ENCODE measurements at regions not wholly inside any gene's neighbourhood (a gene's known extent, or its start where the extent isn't known, plus 50 kb on each side); places are given as distances from the start of the nearest gene placed in this dataset.

DNA sequence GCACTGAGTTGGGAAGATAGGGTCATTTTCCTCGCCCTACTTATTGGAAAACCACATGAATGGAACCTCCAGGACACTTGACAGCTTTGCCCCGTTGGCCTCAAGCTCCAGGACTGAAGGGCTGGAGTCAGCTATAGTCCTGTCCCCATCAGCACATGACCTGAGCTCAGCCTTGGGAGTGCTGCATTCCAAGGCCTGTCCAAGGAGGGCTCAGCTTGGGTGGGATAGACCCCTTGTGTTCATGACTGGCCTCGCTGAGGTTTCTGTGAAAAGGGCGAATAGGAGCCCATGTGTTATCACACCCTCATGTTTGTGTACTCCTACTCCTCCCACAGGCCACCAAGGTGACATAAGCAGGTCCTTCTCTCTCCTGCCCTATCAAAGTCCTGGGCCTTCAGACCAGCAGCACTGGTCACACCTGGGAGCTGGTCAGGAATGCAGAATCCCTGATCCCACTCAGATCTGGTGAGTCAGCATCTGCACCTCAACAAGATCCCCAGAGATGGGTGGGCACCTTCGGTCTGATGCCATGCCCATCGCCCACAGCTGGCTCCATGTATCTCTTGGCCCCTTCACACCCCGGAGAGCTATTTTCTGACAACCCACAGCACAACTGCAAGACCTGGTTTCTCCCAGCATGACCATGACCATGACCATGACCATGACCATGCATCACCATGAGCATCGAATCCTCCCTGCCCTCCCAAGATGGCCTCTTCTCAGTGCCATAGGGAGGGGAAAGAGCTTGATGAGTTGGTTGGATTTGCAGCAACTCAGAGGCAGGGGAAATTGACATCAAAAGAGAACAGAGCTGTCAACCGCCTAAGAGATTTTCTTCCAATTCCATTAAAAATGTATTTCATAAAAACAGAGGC lies 83.0 kb upstream of the RAB6C start:
- FAIRE-seq: no peak

DNA sequence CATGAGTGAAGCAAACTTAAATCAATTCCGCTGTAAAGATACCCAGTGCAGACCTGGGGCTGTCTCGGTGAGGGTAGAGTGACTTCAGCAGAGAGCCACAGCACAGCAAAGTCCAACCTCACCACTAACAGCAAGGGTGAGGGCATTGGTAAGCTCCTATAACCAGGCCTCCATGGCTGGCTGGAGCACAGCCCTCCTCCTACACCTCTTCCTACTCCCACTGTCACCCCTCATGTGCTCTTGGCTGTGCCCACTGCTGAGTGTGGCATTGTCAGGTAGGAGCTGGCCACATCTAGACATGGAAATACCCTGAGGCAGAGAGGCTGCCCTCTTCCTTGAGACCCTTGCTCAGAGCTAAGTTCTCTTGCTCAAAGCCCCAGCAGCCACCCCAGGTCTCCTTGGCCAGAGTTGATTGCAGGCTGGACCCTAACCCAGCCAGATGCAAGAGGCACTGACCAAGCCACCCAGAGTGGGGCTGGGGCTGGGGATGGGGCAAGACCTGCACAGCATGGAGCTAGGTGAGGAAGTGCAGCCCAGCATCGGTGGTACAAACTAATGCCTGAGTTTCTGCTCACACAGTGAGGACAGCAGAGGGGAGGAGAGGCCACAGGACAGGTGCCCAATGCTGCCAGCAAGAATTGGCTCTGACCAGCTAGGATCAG lies 77.6 kb upstream of the RAB6C start:
- no peak for FAIRE-seq

DNA sequence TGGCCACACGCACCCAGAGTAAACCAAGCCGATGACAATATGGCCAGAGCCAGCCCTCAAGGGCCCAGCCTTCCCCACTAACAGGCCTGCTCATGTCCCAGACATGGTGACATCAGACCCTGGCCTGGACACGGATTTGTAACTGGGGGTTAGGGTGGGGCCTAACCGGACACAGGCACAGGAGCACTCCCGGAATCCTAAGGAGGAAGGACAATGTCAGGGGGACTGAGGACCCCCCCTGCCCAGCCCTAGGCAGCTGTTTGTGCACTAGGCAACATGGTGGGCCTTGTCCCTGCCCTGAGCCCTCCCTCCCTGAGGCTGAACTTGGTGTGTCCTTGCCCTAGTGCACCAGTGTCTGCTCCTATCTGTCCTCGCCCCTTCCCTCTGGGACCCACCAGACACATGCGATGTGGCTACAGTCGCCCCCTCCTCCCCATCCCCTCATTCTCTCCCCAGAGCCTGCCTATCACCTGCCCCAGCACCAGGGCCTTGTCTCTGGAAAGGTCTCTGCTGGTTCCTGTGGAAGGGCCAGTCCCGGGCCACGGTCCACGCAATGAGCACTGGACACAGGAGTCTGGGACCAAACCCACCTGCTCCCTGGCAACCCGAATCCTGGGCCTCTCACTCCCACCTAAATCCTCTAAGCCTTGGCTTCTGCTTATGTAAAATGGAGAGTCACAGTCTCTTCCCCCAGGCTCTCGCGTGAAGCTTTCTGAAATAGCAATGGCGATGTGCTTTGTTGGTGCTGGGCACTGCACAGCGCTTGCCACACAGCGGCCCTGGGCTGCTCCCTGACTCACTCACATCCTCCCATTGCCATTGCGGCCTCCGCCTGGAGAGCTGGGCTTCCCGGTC lies 76.5 kb upstream of the RAB6C start:
- no peak for FAIRE-seq

DNA sequence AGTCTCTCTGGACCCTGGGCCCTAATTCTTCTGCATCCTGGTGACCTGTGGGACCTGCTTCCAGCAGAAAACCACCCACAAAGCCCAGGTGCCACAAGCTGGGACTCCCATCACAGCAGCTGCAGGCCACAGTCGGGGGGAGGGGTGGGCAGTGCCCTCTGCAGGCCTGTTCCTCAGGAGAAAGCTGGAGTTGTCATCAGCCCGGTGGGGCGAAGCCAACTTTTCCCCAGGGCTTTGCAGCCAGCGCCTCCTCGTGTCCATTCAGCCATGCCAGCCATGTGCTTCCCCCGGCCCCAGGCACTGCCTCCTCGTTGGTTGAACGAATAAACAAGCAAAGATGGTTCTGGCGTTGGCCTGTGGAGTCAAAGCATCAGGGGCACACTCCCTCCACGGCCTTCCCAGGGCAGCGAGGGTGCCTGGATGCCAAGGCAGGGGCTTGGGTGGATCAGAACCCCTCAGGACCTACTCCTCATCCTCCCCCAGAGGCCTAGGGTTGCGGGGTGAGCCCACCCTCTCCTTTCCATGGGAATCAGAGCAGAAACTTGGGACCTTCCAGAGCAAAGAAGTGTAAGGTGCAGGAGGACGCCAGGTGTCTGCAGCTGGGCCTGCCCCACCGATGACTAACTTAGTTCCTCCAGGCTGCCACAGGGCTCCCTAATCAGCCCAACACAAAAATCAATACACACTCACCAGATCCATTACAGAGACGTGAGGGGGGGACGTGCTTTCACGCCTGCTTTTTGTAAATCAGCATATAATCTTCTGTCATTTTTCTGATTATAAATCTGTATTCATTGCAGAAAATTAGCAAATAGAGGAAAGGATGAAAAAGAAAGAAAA lies 75.7 kb upstream of the RAB6C start:
- FAIRE-seq: no peak

DNA sequence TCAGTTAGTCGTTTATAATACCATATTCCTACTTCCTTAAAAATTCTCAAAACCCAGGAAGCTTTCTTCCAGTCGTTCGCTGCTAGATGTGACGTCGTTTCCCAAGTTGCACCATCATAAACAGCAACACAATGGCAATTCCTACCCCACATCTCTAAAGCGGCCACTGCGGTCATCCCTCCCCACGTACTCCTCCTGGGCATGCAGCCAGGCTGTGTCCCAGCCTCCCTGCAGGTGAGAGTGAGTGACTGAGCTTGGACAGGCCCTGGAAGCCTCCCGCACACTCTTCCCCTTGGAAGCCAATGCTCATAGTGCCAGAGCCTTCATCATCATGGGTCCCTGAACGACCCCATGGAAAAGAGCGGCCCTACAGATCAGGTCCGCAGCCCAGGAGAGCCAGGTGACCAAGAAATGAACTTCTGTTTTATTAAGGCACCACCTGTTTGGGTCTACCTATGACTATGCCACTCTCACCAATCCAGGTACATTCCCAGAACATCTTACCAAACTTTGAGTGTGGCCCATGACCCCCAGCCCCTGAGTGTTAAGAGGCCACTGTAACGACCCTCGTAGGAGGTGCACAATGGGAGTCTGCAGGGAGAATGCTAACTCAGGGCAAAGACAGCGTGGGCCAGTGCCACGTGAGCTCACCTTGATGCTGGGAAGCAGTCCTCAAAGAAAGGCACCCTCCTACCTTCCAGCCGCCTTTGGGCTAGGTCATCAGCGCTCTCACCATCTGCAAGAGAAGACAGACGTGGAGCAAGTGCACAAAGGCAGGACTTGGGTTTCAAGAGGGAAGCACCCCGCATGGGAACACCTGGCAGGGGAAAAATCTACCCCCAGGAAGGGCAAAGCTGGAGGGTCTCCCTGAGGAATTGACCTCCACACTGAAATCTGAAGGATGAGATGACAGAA lies 74.7 kb upstream of the RAB6C start:
- no peak for FAIRE-seq

DNA sequence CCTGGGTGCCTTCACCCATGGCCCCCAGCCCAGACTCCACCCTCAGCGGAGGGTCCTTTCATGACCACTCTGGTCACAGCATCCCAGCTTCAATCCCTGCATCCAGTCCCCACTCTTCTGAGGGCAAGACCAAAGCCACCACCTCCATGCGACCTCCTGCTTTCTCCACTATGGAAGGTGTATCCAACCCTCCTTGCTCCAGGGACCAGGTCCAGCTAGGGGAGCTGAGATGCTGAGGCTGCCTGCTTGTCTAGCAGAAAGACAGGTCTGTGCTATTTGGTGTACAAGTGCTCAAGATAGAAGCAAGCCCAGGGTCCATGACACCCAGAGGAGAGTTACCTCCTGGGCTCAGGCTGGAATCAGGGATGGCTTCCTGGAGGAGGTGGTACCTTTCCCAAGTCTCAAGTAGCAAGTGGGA lies 73.8 kb upstream of the RAB6C start:
- no peak for FAIRE-seq

DNA sequence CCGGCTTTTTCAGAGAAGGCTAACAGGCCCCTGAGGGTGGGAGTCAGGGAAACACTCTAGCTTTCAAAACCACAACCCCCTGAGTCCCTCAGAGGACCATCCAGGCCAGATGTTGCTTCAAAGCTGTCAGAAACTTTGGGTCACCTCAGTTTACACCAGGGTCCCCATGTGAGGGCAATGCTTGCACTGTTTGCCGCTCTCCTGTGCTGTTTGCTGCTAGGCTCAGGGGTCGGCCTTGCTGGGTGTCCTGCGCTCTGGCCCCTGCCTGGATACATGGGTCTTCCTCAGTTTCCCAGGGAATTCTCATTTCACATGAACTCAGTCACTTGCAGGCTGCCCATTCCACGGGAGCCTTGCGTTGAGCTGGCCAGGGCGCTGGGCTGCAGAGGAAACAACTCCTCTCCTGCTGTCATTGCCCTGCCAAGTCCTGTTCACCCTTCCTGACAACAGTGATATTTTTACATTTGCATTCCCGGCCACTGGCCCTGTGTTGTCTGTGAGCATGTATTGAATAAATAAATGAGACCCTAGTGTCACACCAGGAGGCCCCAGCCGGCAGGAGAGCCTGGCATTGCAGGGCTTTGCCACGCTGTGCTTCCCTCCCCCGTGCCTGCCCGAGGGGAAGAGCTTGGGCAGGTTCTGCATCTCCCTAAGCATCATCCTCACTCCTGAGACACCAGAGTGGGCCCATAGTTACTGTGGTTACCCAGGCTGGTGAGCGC lies 73.2 kb upstream of the RAB6C start:
- FAIRE-seq: no peak

DNA sequence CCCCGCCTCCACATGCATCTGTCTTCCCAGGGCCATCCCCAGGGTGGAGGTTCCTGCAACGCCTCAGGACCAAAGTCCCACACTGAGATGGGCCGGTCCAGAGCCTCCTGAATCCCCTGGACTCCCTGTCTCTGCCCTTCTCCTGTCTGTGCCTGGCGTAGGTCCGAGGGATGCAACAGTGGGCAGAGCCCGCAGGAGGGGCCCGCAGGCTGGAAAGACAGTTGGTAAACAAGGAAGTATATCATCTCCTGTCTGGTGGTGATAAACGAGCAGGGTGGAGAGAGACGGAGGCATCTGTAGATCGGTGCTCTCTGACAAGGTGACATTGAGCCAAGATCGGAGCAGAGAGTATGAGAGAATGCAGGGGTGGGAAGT lies 72.6 kb upstream of the RAB6C start:
- FAIRE-seq: no peak

DNA sequence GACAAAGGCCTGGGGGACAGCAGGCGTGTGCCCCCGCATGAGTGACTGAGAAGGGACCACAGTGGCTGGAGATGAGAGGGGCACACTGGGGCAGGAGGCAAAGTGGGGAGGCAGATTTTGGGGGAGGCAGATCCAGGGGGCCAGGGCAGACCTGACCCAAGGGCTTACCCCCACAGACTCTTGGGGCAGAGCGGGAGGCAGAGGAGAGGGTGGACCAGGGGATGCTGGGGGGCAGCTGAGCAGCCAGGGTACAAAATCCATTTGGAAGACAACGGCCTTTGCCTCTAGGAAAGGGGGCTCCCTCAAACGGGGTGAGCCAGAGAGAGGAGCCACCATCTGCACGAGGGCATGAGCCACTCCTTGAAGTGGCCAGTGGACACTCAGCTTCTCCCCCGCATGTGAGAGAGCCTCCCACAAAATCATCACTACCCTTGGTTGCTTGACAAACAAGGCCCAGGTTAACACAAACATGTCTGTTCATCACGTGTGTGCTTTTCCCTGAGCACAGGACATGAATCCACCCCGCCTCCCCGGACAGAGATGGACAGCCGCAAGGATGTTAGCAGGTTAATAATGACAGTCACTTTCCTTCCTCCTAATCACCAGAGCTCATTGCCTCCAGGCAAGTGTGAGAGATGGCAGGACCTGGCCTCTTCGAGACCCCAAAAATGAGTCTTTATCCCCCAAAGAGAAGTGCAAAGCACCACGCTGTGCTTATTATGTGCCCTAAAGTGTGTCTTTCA lies 72.0 kb upstream of the RAB6C start:
- FAIRE-seq: no peak

DNA sequence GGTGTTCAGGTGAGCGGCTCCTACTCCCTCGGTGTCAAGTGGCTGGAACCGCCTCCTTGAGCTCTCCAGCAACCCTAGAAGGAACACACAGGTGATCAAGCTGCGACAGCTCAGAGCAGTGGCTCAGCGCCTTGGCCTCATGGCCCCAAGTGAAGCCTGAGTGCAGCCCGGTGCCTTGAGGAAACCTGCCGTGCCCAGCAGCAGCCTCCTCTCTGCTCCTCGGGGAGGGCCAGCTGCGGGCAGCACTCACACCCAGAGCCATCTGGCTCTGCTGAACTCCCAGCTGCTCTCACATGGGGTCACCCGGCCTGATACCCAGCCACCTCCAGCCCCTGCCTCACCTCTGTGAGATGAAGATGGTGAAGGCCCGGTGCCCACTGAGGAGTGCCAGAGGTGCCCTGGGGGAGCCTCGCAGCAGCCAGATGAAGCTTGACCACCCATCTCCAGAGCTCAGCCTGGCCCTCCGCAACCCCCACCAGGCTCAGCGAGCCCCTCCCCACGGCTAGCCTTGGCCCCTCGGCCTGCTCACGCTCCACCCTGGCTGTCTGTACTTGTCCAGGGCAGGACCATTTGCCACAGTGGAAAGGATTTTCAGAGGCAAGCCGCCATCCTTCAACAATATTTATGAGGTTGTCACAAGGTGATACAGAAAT lies 70.6 kb upstream of the RAB6C start:
- no peak for FAIRE-seq

DNA sequence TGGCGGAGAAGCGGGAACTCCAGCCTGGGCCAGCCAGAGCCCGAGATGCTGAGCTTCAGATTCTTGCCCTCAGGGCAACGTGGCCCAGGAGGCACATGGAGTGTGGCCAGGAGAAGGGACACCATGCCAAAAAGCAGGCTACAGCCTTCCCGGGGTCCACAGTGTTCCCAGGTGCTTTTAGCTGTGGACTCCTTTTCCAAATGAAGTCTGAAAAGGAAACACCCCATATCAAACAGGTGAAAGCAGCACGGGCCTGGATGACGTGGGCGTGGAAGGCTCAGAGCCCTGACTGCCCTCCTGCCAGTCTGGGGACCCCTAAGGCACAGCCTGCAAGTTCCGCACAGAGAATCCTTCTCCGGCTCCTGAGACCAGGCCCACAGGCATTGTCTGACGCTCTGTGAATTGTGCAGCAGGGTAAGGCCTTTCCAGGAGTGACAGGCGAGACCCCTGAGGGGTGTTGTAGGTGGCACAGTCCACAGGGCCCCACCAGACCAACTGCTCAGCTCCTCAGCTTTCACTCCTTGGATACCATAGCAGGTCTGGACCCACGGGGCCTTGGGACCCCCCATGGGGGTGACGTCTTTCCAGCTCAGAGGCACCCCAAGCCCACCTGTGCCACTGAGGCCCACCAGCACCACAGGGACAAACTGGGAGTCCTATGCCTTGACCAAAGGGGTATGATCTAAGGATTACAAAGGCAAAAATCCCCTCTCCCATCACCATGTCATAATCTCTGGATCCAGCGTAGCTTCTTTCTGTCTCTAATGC lies 69.6 kb upstream of the RAB6C start:
- FAIRE-seq: no peak

DNA sequence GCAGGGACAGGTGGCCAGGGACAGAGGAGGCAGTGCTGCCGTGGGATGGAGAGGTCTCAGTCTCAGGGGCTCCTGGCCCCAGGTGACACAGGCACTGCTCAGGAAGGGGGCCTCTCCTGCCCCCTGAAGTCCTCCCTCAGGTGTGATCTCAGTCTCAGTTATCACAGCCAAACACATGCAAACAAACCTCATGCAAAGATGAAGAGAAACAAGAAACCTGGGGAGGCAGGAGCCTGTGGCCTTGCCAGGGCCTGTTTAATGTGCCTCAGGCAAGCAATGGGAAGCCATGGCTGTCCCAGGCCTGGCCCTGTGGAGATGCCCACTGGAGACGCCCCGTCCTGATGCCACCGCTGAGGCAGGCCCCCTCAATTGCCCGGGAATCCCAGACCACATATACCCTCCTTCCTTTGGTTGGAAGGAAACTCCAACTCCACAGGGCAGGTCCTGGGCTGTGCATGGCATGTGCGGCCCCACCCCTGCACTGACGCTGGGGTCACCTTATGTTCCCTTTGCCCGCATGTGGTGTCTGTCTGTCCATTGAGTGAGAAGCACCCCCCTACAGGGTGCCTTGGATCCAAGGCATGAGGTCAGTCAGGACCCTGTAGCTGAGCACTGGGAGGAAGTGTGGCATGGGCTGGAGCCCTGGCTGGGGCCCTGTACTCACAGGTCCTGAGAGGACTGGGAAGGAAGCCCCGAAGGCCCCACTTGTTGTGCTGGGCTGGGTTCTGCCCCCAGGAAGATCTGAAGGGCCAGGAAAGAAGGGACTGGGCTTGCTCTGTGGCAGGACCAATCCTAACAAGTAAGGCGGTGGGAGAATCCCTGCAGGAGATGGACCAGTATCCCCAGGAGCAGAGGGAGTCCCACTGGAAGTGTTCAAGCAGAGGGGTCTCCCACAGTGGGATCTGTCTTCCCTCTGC lies 68.8 kb upstream of the RAB6C start:
- no peak for FAIRE-seq

DNA sequence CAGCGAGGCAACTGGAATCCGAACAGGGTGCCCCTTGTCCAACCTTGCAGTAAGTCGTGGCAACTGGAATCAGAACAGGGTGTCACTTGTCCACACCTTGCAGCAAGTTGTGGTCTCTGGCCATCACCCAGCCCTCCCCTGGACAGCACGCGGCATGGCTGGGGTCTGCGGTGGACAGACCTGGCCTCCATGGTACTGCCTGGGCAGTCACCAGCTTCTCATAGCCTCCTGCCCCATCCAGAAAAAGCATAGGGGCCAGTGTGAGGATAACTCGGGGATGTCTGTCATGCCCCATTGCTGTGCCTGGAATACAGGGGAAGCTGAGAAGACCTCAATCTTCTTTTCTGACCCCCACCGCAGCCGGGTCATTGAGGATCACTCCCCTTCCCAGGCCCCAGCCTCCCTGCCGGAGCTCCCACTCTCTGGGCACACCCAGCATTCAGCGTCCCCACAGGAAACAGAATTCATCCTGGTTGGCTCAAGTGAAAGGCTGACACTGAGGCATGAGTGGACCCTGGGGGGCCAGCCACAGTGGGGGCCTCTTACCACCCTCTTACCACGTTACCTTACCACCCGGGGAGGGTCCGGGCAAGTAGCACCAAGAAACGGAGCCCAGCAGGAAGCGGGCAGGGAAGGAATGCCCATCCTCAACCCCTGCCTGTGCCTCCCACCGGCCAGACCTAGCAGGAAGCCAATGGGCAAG lies 68.0 kb upstream of the RAB6C start:
- FAIRE-seq: no peak

DNA sequence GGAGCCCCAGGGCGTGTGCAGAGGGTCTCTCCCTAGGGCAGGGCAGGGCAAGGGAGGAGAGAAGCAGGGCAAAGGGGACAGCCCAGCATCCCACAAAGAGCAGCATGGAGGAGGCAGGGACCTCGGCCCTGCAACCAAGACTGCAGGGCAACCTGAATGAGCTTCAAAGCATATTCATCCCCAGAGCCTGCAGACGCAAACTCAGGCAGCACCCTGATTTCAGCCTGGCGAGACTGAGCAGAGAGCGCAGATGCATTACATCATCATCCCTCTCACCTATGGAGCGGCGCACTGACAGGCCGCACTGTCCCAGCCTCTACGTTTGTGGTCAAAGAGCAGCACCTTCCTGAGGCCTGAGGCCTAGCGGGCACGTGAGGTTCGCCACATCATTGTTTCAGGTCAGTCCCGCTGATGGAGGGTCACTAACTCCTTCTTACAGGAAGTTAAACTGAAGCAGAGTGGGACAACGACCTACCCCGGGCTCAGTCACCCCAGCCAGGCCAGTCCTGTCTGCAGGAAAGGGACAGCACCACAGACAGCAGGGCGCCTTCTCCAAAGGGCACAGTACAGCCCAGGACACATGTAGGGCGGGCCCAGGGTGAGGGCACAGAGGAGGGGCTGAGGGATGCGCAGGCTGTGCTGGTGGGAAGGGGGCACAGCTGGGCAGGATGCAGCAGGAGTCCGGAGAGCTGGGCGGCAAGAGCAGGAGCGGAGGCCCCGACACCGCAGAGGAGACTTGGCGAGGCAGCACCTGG lies 67.2 kb upstream of the RAB6C start:
- no peak for FAIRE-seq

DNA sequence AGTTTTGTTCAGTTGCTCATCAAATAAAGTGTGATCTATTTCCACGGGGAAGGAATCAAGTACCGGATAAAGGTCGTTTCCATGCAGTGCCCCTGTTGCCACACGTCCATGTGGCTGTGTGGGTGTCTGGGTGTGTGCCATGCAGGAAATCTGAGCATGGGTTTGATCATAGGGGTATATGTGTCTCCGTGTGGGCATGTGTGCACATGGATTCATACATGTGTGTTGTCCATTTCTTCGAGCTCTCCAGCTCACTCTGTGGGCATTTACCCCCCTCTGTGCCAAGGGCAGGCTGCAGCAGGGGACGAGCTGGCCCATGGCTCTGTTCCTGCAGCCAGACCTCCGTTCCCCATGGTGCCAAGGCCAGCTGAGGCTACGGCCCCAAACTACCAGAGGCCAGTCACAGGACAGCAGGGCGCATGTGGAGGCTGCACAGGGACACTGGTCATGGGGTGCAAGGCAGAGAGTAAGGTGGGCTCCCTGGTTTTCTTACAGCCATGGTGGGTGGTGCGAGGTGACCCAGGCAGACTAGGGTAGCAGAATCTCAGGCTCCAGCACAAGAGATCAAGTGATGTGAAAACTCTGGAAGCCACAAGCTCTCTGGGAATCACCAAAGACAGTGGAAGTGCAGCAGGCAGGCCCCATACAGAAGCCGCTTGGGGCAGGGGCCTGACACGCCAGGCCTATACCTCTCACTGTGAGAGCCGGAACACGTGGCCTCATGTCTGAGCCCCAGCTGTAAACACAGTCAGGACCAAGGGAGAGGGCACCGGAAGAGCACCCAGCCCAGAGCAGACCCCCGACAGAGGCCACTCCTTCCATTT lies 66.4 kb upstream of the RAB6C start:
- no peak for FAIRE-seq

All from endometrium (tissue), 2 donors.